ENCODE measurements at regions not wholly inside any gene's neighbourhood (a gene's known extent, or its start where the extent isn't known, plus 50 kb on each side); places are given as distances from the start of the nearest gene placed in this dataset.

DNA sequence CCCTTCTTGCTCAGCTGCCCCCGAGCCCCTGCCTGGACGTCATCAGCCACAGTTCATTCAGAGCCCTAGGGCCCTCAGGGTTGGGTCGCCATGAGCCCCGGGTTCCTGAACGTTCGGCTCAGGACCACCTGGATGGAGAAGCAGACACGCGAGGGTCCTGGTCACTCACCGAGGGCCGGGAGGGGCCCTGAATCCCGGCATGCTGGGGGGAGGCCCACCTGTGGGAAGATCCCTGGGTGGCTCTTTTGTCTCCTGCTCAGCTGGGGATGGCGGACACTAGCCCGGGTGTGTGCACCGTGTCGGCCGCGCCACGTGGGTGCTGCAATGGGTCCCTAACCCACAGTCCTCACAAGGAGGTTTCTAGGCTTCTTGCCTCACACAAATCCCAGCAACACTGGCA is 78.1 kb upstream of the TTC34 start:
- intact Hi-C loops (cut with DNase I) = no loop called here
- no peaks in the 10 kb centered on the region for H3K27me3 ChIP-seq
- H3K9me3 ChIP-seq = no peaks in the 10 kb centered on the region
- TF ChIP-seq, protein P1, sequence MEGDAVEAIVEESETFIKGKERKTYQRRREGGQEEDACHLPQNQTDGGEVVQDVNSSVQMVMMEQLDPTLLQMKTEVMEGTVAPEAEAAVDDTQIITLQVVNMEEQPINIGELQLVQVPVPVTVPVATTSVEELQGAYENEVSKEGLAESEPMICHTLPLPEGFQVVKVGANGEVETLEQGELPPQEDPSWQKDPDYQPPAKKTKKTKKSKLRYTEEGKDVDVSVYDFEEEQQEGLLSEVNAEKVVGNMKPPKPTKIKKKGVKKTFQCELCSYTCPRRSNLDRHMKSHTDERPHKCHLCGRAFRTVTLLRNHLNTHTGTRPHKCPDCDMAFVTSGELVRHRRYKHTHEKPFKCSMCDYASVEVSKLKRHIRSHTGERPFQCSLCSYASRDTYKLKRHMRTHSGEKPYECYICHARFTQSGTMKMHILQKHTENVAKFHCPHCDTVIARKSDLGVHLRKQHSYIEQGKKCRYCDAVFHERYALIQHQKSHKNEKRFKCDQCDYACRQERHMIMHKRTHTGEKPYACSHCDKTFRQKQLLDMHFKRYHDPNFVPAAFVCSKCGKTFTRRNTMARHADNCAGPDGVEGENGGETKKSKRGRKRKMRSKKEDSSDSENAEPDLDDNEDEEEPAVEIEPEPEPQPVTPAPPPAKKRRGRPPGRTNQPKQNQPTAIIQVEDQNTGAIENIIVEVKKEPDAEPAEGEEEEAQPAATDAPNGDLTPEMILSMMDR (IDR thresholded peaks at IDR 0.05) = no peak
- no peaks in the 10 kb centered on the region for H3K4me1 ChIP-seq
- no peak overlapping the region for H3K9ac ChIP-seq (ENCODE audit: low read depth in 2 of 2, low read length in 2 of 2)
- no peak for DNase-seq
- no peak overlapping the region for H3K4me3 ChIP-seq
- no peak overlapping the region for H3K27ac ChIP-seq
- H3K36me3 ChIP-seq = no peaks in the 10 kb centered on the region

DNA sequence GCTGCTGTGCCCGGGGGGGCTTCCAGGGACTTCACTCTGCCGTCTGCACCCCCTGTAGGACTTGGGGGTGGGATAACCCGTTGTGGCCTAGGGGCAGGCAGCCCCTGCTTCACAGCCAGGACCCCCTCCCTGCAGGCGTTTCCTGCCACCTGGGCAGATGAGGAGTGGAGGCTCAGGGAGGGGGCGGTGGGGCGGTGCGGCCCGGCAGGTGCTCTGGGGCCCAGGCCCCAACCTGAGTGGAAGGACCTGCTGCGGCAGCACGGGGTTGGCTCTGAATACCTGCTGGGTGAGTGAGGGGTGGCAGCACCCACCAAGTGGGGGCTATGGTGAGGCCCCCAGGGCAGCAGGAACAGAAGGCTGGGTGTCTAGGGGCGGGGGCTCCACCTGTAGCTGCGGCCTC is 78.6 kb upstream of the TTC34 start:
- TF ChIP-seq, protein P1 (IDR thresholded peaks at IDR 0.05) = no peak
- DNase-seq = no peak
- H3K27me3 ChIP-seq = no peaks in the 10 kb centered on the region
- no peak overlapping the region for H3K4me3 ChIP-seq
- H3K36me3 ChIP-seq = no peaks in the 10 kb centered on the region
- no peak overlapping the region for H3K9ac ChIP-seq (ENCODE audit: low read depth in 2 of 2, low read length in 2 of 2)
- no peak overlapping the region for H3K27ac ChIP-seq
- intact Hi-C loops (cut with DNase I) = no loop called here
- H3K9me3 ChIP-seq = no peaks in the 10 kb centered on the region
- no peaks in the 10 kb centered on the region for H3K4me1 ChIP-seq

DNA sequence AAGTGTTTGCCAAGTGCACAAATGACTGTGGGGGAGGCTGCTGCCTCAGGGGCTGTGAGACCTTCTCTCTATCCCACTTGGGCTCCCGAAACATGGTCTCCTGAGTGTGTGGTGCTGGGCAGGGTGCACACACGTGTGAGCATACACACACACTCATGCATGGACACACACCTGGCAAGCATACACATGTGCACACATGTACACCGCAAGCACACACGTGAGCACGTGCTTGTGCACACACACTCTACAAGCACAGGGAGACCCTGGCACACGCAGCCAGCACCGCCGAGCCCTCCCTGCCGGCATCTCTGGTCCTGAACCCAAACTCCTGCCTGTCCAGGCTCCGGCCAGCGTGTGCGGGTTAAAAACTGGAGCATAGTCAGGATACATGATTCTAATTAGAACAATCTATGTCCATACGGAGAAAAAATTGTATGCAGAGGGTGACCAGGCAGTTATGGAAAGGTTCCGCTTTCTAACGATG is 79.4 kb upstream of the TTC34 start:
- TF ChIP-seq, protein P1 (IDR thresholded peaks at IDR 0.05) = no peak
- Histone ChIP-seq H3K27ac (no peak overlapping the region), H3K36me3 (no peaks in the 10 kb centered on the region), H3K9me3 (no peaks in the 10 kb centered on the region), H3K27me3 (no peaks in the 10 kb centered on the region), H3K4me3 (no peak overlapping the region), H3K9ac (ENCODE audit: low read depth in 2 of 2, low read length in 2 of 2) (no peak overlapping the region), H3K4me1 (no peaks in the 10 kb centered on the region)
- no peak for DNase-seq
- intact Hi-C loops (cut with DNase I) = no loop called here

DNA sequence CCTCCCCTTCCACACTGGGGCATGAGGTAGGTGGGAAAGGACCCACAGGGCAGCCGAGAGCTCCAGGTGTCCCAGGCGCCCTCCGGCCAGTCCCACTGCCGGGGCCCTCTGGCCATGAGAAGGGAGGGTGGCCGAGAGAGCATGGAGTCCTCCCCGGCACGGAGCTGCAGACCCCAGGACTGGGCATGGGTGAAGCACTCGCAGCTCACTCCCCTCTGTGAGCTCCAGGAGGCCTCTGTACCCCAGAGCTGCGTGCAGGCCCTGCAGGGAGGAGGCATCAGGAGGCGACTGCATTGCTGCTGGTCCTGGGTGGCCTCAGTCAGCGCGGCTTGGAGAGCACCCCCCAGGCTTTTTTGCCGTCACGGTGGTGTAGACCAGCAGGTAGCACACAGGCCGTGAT is 80.1 kb upstream of the TTC34 start:
- no peaks in the 10 kb centered on the region for H3K36me3 ChIP-seq

DNA sequence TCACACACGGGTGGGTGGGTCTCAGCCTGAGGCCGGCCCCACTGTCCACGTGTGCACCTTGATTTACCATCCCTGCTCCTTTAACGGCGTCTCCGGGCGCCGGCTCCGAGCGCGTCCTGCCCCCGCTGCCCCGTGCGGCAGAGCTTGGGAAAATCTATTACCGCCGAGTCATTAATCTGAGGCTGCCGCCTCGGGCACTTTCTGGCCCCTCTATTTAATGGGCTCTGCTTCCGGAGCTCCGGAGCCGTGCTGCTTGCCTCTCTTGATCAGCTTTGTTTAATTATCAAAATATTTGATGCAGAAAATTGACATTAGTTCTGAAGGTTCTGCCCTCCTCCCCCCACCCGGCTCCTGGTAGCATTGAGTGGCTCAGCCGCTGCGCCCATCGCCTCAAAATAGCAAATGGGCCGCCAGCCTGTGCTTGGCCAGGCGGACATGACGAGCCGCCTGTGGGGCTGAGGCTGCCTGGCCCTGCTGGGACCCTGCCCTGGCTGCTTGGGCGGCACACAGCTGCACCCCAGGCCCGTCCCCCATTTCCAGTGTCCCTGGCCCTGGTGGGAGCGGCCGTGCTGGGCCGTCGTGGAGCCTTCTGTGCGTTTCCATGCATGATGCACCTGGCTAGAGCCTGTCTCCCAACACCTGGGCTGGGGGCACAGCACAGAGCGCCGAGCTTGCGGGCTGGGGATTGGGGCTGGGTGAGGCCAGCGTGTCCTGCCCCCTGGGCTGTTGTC is 81.6 kb upstream of the TTC34 start:
- DNase-seq = no peak
- Histone ChIP-seq H3K9me3 (no peaks in the 10 kb centered on the region), H3K27me3 (no peaks in the 10 kb centered on the region), H3K9ac (ENCODE audit: low read depth in 2 of 2, low read length in 2 of 2) (no peak overlapping the region), H3K27ac (no peak overlapping the region), H3K4me3 (no peak overlapping the region), H3K4me1 (no peaks in the 10 kb centered on the region), H3K36me3 (no peaks in the 10 kb centered on the region)
- intact Hi-C loops (cut with DNase I) = no loop called here
- TF ChIP-seq, protein P1 (IDR thresholded peaks at IDR 0.05) = no peak

More for the DNA sequence above, 80.1 kb upstream of the TTC34 start:
- Histone ChIP-seq H3K4me1 (no peaks in the 10 kb centered on the region), H3K9ac (ENCODE audit: low read depth in 2 of 2, low read length in 2 of 2) (no peak overlapping the region), H3K27ac (no peak overlapping the region), H3K4me3 (no peak overlapping the region), H3K9me3 (no peaks in the 10 kb centered on the region), H3K27me3 (no peaks in the 10 kb centered on the region)
- TF ChIP-seq, protein P1 (IDR thresholded peaks at IDR 0.05) = no peak
- intact Hi-C loops (cut with DNase I) = no loop called here
- no peak for DNase-seq

Measured in colonic mucosa (tissue), 4 donors.